ENCODE measurements at regions not wholly inside any gene's neighbourhood (a gene's known extent, or its start where the extent isn't known, plus 50 kb on each side); places are given as distances from the start of the nearest gene placed in this dataset.
"Not testable (repeated sequence)": the region's sequence is repeated elsewhere in the genome, so short reads cannot be mapped to it uniquely, and the experiment has no call there.

DNA sequence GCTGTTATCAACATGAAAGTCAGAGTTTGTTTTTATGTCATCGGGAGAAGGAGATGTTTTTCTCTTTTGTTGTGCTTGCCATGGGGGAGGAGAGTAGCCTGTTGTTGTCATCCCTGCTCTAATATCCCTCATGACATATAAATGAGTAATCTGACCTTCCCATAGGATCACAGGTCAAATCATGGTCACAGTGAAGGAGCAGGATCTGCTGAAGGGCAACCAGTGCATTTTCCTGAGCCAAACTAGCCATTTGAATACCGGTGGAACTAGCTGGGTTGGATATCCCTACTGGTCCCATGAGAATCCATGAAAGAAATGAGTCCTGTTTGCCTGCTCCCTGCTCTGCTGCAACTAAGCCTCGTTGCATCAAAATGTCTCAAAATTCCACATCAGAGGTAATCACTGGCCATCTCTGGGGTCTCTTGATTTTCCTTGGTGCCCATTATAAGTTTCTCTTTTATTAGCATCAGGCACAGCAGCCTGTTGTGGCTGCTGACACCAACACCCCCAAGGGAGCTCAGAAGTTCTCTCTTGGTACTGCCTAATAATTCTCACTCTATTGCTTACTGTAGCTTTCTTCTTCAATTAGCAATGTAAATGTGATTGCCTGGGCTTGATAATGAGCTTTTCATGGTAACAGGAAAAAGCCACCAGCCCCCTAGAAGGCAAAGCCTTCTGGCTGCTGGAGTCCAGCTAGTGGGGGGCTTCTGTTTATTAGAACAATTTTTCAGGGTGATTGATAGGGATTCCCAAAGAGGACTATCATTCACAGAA, 211.4 kb upstream of the ERCC4 start:
- no peak for DNase-seq (ENCODE audit: low read depth, low spot score)

DNA sequence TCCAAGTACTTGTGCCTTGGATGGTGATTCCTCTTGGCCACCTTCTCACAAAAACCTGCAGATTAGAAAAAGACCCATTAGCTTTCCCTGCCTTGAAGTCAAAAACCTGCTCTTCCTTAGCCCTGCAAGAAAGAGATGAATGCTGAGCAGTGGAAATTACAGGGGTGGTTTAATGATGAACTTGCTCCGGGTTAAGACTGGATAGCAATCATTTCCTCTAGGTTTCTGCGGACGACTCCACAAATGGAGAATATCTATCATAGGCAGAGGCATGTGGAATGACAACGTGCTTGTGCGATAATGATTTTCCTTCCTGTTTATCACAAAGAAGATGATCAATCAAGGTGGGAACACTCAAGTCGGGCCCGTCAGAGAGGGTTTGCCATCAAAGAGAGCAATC, 201.2 kb upstream of the ERCC4 start:
- no peak for DNase-seq (ENCODE audit: low read depth, low spot score)

DNA sequence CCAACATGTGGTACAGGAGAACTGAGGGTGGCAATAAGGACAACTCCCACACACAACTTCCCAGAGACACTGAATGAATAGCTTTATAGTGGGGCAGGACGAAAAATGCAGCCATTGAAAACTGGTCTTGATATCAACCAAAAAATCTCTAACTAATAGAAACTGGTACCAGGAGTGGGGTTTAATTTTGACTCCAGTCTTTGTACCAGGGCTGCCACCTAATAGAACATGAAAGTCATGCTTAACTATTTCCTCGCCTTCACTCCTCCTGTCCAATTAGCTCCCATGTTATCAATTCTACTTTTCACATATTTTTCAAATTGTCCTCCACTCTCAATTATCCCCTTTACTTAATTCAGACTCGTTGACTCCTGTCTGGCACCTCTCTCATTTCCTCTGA, 192.0 kb upstream of the ERCC4 start:
- no peak for DNase-seq (ENCODE audit: low read depth, low spot score)

DNA sequence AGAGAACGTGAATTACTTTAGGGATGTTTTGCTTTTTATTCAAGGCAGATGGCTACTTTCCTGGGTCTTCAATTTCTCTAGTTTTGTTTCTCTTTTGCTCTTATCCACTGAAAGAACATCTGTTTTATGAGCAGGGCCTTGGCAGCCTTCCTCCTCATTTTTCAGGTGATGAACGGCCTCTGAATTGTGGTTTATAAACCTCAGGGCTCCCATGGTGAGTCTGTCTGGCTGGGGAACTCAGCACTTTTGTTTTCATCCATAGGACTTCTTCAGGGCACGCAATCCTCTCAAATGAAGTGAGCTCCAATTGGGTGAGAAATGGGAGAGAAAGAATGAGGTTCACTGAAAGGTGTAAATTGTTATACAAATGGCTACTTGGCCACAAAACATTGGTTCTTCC, 186.4 kb upstream of the ERCC4 start:
- no peak for DNase-seq (ENCODE audit: low read depth, low spot score)

DNA sequence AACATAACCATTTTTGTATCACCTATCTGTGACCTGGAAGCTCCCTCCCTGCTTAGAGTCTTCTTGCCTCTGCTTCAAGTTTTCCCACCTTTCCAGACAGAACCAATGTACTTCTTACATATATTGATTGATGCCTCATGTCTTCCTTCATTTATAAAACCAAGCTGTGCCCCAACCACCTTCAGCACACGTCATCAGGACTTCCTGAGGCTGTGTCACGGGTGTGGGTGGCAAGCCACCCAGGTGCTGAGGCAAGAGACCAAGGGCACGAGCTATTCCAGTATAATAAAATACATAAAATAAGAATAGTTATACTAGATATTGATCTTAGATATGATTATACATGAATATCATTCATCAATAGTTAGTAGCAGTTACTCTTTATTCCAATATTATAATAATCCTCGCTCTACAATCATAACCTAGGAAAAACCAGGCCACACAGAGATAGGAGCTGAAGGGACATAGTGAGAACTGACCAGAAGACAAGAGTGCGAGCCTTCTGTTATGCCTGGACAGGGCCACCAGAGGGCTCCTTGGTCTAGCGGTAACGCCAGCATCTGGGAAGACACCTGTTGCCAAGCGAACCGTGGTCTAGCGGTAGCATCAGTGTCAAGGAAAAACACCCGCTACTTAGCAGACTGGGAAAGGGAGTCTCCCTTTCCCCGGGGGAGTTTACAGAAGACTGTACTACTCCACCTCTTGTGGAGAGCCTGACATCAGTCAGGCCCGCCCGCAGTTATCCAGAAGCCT, 180.2 kb upstream of the ERCC4 start:
- not testable (repeated sequence) for DNase-seq (ENCODE audit: low read depth, low spot score)

DNA sequence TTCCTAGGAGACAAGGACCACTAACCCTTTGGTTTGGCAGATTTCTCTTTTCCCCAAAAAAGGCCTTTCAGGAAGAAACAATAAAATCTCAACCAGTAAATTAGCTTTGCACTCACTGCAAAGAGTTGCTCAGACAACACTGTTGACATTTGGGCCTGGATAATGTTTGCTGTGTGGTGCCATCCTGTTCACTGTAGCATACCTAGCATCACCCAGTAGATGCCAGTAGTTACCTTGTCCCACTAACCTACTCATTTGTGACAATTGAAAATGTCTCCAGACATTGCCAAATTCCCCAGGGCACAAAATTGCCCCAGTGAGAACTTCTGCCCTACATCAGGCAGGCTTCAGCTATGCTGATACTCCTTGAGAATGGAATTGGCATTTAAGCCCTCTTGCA, 177.0 kb upstream of the ERCC4 start:
- no peak for DNase-seq (ENCODE audit: low read depth, low spot score)

DNA sequence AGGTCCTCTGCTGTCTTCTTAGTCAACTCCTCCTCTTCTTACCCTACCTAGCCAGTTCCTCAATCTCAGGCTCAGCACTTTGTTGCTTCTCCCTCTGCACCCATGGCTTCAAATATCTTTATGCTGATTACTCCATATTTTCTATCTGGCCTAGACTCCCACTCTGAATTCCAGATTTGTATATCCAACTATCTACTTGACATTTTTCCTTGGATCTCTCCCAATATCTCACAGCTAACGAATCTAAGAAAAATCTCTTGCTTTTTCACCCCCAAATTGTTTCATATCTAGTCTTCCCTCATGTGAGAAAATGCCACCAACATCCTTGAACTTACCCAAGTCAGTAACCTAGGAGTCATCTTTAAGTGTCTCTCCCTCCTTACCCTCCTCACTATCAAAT, 176.4 kb upstream of the ERCC4 start:
- DNase-seq (ENCODE audit: low read depth, low spot score): no peak

DNA sequence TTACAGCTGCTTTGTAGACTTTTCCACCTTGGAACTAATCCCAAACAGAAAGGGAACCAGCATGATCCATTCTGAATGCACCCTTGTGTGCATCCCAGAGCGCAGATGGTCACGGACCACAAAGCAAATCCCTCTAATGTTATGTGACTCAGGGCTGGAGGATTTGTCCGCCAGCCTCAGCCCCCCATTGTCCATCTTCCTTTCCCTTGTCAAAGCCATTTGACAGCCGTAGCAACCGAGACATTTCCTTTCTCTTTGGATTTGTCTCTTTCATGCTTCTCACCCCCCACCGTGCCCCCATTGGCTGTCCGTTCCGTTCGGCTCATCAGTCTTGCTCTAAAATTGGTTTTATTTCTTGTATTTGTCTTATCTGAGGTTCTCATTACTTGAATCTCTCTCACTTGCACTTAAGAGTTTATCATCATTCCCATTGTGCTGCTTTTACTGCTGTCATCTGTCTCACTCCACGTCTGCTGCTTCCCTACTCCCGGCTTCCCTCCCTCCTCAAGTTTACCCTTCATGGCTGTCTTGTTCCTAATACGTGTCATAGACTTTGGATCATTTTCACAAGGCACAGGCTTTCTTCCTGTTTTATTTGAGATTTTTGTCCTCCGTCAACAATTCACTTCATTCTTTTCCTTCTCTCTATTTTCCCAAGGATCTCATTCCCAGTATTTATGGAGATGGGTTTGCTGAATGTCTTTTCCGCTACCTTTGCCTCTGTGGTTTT, 163.4 kb upstream of the ERCC4 start:
- DNase-seq (ENCODE audit: low read depth, low spot score): no peak

DNA sequence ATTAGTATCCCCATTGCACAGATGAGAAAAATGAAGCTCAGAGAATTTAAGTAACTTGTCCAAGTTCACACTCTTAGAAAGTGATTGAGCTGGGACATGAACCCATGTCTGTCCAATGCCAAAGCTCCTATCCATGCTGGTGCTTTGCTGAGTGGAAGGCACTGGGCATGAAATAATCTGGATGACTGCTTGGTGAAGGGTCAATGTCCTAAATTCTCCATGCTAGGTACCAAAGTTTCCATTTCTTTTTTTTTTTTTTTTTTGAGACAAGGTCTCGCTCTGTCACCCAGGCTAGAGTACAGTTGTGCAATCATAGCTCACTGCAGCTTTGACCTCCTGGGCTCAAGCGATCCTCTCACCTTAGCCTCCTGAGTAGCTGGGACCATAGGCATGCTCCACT, 153.6 kb upstream of the ERCC4 start:
- DNase-seq (ENCODE audit: low read depth, low spot score): no peak

DNA sequence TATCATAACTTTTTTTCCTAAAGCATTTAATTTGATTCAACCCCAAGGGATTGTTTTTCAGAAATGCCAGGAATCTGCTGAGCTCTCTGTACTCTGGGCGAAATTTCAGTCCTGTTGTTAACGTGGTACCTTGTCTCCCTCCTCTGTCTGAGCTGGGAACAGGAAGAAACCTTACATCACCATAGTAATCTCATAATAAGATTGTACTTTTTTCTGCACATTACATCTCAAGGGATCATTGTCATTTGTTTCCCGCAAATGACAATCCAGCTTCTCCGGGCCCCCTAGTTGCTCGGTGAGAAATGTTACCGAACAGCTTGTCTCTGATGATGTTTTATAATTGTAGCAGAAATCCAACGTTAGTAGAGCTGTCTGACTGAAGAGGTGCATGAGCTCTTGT, 152.7 kb upstream of the ERCC4 start:
- DNase-seq (ENCODE audit: low read depth, low spot score): no peak

DNA sequence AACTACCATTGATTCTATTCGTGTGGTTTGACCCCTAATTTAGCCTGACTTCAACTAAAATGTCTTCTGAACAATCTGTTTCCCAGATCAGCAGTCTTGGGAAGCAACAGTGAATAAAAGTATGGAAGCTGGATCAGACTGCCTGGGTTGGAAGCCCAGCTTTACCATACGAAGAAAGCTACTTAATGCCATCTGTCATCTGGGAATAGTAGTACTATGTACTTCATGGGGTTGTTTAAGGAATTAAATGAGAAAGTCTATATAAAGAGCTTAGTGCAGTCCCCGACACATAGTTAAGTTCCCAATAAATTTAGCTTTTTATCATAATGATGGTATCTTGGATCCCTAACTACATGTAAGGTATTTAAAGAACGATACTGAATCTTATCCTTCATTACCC, 151.5 kb upstream of the ERCC4 start:
- DNase-seq (ENCODE audit: low read depth, low spot score): no peak

DNA sequence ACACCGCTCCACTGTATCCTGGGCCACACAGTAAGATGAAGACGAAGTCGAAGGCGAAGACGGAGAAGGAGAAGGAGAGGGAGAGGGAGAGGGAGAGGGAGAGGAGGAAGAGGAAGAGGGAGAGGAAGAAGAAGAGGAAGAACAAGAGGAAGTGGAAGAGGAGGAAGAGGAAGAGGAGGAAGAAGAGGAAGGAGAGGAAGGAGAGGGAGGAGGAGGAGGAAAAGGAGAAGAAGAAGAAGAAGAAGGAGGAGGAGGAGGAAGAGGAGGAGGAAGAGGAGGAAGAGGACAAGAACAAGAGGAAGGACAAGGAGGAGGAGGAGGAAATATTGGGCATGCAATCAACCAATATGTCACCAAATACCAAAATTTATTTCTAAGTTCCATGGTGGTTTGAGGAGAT, 149.5 kb upstream of the ERCC4 start:
- DNase-seq (ENCODE audit: low read depth, low spot score): no peak

DNA sequence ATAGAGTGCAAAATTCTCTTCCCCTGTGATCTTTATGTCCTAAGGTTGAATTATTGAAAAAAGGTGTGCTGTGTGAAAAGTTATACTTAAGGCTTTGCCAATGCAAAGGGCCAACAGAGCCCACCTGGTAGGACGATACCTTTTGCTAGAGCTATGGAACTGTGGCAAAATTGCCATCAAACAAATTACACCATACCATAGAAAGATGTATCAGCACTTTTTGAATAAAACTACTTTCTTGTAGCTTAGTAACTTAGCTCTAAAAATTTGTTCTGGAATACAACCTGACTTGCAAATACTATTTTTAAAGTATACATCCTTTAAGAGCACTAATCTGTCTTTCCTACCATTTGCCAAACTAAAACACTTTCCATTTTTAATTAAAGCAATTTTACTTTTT, 147.2 kb upstream of the ERCC4 start:
- no peak for DNase-seq (ENCODE audit: low read depth, low spot score)

DNA sequence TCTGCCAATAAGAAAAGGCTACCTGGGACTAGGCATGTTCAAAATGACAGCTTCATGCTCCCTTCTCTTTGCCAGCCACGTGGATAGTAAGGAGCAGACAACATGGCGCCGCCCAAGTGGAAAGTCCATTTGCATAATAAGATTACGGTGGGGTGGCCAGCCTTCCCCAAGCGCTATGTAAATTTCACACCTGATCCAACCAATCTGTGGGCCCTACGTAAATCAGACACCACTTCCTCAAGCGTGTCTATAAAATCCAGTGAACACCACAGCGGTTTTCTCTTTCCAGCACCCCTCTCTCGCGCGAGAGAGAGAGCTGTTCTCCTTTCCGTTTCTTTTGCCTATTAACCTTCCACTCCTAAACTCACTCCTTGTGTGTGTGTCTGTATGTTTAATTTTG, 140.3 kb upstream of the ERCC4 start:
- DNase-seq (ENCODE audit: low read depth, low spot score): no peak

DNA sequence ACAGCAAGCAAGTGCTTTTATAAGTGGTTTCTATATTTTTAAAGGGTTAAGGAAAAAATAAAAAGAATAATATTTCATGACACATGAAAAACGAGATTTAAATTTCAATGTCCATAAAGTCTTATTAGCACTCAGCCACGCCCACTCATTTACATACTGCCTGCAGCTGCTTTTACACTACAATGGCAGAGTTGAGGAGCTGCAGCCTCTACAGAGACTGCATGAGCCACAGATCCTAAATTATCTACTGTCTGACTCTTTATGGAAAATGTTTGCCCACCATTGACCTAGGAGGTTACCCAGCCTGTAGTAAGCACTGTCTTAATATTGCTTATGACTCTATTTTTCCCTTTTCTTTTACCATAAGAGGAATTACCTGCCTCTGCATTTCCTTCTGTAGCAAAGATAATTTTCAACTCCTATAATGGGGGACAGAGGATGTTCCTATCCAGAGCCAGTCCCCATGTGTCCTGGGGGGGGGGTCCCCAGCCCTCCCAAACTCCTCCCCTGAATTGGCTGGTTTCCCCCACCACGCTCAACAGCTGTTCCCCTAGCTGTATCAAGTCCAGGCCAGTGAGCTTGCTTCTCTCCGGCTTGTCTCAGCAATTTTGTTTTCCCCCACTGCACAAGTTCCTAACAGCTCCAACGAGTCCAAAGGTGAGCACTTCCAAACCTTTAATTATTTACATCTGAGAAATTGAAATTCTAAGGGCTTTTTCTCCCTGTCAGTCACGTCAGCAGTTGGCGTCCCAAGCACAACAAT, 139.4 kb upstream of the ERCC4 start:
- DNase-seq (ENCODE audit: low read depth, low spot score): no peak

DNA sequence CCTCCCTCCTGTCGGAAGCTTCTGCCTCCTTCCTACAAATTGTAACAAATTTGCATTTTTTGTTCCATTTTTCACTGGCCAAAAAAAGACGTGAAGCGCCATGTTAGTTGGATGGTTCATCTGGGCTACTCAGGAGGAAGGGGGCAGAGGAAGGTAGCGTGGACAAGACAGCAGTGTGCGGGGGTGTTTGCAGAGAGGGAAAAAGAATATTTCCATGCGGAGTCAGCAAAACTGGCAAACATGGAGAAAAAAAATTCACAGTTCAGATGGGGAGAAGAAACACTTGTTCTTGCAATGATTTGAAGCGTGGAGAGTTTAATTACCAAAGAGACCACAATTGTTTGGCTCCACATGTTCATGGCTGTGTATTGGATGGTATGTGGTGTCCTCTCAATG, 138.8 kb upstream of the ERCC4 start:
- DNase-seq (ENCODE audit: low read depth, low spot score): no peak

DNA sequence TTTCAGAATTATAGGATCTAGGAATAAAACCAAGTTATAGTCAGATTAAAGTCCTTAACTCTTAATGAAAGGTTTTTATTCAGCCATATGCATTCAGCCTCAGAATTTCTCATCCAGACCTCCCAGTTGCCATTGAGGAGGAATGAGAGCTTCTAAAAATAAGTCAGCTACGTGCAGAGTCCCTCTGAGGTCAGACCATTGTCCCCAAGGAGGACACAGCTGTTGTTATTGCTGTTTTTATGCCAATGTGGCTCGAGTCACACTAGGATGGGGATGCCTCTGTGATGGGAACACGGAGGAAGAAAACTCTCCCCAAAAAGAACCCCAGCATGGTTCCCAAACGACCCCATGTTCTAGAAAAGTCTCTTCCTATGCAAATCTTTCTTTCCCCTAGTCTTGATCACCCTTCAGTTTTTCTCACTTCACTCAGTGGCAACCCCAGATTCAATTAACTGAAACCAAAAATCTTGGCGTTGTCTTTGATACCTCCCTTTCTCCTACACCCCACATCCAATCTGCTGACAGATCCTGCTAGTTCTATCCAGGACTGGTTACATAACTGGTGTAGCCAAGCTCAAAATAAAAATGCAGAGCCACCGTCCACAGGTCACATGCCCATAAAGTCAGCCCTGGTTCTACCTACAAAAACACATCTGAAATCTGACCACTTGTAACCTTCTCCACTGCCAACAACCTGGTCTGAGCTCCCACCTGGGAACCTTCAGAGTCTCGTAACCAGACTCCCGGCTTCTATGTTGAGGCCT, 138.2 kb upstream of the ERCC4 start:
- no peak for DNase-seq (ENCODE audit: low read depth, low spot score)

DNA sequence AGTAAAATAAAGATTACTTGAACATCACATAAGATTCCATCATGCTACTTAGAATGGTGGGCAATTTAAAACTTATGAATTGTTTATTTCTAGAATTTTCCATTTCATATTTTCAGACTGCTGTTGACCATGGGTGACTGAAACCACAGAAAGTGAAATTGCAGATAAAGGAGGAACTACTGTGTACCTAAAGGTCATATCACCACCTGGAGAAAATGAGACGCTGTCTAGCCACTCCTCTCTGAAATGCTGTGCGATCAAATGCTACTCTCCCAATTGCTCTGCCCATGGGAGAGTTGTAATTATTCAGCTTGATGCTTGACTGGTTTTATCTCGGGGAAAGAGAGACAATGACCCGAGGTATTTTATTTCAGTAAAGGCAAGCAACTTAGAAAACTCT, 128.9 kb upstream of the ERCC4 start:
- DNase-seq (ENCODE audit: low read depth, low spot score): no peak

DNA sequence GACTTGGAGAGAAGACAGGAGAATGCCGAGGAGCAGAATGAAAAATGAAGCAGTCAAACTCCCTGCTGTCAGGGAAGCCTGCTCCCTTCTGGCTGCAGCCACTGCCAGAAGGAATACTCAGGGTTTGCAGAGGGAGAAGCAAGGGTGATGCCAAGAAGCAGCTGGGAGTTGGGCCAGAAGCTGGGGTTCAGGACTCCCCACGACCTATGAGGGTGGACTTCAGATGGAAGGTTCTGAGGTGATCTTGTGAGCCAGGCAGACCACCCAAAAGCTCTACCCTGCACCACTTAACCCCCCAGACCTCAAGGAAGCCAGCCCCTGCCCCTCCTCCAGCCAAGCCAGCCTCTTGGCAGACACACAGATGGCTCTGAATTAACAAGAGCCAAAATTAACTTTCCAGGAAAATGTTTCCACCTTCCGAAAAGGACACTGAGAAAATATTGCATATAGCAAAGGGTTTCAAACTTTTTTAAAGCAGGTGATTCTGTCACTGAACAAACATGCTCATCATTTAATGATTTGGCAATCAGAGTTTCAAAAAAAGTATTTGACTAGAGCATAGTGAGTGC, 126.0 kb upstream of the ERCC4 start:
- no peak for DNase-seq (ENCODE audit: low read depth, low spot score)

DNA sequence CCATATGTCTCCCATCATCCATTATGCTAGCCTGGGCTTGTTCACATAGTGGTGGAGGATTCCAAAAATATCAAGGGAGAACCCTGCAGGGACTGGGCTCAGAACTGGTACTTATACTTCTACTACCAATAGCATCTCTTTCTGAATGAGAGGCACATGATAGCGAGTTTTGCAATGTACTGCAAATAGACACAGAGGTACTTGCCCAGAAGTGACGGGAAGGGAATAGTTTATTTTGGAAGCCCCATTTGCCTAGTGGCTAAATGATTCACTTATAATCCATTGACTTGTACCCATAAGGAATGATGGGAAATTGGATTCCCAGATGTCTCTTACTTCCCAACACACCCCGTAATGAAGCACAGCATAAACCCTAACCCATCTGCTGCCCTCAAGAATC, 124.8 kb upstream of the ERCC4 start:
- no peak for DNase-seq (ENCODE audit: low read depth, low spot score)

DNA sequence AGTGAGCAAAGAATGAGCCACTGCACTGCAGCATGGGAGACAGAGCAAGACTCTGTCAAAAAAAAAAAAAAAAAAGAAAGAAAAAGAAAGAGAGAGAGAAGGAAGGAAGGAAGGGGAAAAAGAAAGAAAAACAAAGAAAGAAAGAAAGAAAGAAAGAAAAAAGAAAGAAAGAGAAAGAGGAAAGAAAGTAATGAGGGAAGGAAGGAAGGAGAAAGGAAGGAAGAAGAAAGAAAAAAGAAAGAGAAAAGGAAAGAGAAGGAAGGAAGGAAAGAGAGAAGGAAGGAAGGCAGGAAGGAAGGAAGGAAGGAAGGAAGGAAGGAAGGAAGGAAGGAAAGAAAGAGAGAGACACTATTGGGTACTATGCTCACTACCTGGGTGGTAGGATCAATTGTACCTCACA, 122.2 kb upstream of the ERCC4 start:
- DNase-seq (ENCODE audit: low read depth, low spot score): no peak
